HuH-7 (cell line): ENCODE measurements at regions not wholly inside any gene's neighbourhood (a gene's known extent, or its start where the extent isn't known, plus 50 kb on each side); places are given as distances from the start of the nearest gene placed in this dataset.

ENCODE experiments used
- DNase-seq: peaks from one replicate; pipeline ENCODE4 v3.0.0; 2011; ENCODE audit warnings: low spot score

DNA sequence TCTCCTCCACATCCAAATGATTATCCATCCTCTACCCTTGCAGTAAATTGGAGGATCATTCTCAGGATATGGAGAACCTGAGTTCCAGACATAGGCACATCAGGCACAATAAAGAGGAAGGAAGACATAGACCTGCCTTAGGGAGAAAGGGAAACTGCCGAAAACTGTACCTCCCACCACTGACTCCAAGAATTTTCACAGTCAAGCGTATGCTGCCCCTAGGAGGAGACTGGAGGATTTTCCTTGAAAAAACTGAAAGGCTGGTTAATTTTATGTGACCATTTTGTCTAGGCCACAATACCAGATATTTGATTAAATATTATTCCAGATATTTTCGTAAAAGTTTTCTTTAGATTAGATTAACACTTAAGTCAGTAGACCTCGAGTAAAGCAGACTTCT lies 638.5 kb upstream of the PKDCC start:
- no peak for DNase-seq

GRCh38 chr2:41410011-41410410 lies 637.8 kb upstream of the PKDCC start:
- no peak for DNase-seq

DNA sequence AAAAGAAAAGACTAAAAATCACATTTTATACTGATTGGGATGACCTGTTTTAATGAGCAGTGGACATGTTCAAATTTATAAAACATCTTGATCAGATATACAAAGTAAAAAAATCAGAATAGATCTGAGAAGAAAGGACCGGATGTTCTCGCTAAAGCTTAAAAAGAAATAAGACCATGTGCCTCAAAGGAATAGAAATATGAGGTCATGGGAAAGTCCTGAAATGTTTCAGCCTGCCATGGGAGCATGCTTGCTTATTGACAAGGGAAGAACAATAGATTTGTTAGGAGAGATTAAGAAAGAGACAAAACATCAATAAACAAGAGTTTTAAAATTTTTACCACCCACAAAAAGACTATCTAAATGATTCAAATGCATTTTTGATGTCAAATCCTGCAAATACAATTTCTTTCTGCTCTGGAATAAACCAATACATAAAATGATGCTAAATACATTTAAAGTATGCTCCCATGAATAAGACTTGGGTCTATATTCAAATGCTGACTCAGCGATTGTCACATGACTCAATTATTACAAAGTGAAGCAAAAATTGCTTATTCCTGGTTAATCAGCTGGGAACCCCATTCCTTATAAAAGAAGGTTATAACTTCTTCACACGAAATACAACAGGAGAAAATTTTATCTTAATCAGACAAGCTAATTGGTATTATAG lies 633.9 kb upstream of the PKDCC start:
- DNase-seq = no peak

GRCh38 chr2:41414486-41415230 lies 633.2 kb upstream of the PKDCC start:
- peak; percentile 19 for DNase-seq

DNA sequence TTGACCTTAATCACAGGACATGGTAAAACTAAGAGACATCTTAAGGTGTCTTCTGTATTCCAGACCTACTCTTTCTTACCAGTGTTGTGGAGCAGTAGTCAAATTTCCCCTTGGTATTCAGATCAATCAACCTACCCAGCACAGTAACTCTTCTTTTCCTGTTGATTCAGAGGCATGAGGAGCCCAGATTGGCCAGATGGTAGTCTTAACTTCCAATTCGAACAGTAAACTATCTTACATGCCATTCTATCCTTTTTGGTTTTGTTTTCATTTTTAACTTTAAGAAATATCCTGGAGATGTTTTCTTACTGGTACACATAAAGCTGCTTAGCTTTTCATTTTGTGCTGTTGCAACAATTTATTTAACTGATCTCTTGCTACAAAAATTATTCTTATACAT lies 630.3 kb upstream of the PKDCC start:
- DNase-seq = no peak

- no peak for DNase-seq
These were observed 627.6 kb upstream of the PKDCC start for GRCh38 chr2:41420219-41420618.

- no peak for DNase-seq
These were observed 626.9 kb upstream of the PKDCC start for GRCh38 chr2:41420872-41421271.

DNA sequence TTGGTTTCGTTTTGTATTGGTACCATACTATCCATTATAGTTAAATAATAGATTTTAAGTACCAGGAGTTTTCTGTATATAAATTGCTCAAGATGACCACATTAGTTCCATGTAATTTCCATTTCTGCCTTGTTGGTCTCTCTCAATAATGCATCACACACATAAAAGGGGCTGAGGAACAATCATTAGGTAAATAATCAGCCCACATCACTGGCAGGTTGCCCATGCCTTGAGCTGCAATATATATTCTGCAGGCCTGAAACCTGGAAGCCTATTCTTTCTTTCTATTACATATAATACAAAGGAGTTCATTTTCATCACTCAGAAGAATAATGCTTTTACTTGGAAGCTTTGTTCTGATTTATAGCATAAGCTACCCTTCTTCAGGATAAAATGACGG lies 616.1 kb upstream of the PKDCC start:
- DNase-seq = no peak

- DNase-seq = no peak
These were observed 615.4 kb upstream of the PKDCC start for GRCh38 chr2:41432459-41432858.

- no peak for DNase-seq
These were observed 612.8 kb upstream of the PKDCC start for GRCh38 chr2:41434991-41435390.

- no peak for DNase-seq
These were observed 605.9 kb upstream of the PKDCC start for GRCh38 chr2:41441958-41442357.

DNA sequence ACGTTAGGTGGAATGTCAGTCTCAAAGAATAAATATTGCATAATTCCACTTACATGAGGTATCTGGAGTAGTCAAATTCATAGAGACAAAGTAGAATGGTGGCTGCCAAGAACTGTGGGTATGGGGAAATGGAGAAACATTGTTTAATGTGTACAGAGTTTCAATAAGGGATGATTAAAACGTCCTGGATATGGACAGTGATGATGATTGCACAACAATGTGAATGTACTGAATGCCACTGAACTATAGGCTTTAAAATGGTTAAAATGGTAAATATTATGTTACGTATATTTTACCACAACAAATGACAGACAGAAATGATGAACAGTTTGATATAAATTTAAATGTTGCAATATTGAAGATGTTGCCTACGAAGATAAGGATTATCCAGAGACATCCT lies 602.0 kb upstream of the PKDCC start:
- DNase-seq = no peak

GRCh38 chr2:41446266-41446665 lies 601.6 kb upstream of the PKDCC start:
- no peak for DNase-seq

DNA sequence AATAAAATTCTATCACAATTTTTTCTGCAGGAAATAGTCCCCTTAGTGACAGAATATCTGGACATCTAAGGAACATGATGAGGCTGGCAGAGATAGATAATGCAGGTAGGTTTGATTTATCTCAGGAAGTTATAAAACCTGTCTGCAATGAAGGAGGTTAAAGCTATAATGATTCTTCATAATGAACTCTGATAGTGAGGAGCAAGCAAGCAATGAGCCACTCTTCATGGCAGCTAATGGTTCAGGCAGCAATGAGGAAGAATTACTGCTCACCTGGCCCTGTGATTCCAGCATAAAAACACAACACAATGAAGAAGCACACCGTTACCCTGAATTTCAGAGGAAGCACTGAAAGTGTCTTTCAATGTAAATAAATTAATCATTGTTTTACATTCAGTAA lies 599.6 kb upstream of the PKDCC start:
- no peak for DNase-seq

GRCh38 chr2:41457026-41457425 lies 590.8 kb upstream of the PKDCC start:
- DNase-seq = no peak

DNA sequence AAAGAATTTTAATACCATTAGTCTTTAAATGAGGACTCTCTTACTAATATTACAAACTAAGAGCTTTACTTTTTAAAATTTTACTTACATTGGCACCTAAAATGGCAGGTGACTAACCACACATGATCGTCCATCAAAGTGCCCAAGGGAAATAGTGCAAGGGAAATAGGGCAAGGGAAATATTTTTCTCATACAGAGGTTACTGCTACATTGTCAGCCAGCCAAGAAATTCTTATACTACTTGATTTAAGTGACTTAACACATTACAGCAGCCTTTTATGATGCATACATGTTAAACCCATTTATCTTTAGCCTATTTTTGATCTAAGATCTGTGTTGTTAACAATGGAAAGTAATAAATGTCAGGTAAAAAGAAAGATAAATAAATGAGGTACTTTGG lies 587.2 kb upstream of the PKDCC start:
- DNase-seq = no peak

DNA sequence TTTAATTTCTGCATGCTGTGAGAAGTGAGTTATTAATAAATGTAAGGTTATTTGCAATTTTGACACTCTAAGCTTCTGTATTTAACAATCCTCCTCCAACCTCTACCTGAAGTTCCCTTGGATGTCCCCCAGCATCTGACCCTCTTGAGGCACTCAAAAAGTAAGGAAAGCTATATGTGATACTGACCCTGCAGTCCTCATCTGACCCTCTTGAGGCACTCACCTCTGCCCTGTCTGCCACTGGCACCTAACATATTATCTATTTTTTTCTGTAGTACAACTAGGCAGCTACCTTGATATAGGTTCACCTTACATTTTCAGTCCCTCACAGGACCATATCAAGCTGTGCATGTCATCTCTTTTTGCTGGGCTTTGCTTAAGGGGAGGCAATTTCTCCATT lies 583.4 kb upstream of the PKDCC start:
- no peak for DNase-seq

GRCh38 chr2:41475959-41476358 lies 571.9 kb upstream of the PKDCC start:
- no peak for DNase-seq

- no peak for DNase-seq
These were observed 565.2 kb upstream of the PKDCC start for GRCh38 chr2:41482659-41483058.

- no peak for DNase-seq
These were observed 564.6 kb upstream of the PKDCC start for GRCh38 chr2:41483226-41483625.

DNA sequence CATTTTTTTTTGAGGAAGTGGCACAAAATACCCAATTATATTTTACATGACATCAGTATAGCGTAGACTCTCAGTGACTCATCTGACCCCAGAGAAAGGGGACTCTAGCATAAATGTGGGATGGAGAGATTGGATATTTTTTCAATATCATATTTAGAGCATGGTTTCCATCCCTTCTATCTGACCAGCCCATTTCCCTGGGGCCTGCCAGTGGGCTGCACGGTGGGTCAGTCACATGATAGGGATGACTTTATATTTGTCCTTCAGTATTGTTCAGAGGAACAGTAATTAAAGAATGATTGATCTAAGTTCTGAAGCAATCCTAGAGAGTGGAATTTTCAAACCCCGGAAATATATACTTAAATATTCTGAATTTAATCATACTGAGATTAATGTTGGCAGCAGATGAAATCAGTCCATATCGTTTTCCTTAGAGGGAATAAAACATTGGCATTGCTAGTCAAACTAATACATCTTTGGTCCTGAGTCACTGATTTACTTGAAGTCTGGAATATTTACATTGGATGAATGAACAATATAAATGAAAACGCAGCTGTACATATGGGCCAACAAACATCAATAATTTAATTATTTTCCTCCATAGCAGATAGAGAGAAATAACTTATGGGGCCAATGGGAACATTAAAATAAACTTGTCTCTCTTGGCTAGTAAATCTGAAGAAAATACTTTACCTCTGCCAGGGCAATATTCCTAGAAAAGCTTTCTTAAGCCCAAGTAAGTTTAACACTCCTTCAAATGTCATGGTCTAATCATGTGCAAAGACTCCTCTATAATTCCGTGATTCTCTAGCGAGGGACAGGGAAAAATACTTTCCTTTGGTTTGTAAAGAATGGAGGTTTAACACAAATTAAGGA lies 563.6 kb upstream of the PKDCC start:
- no peak for DNase-seq

- DNase-seq = no peak
These were observed 563.0 kb upstream of the PKDCC start for GRCh38 chr2:41484858-41485234.

GRCh38 chr2:41486948-41487347 lies 560.9 kb upstream of the PKDCC start:
- no peak for DNase-seq
